Mucosa of gallbladder (tissue), 1 donor: ENCODE measurements at regions not wholly inside any gene's neighbourhood (a gene's known extent, or its start where the extent isn't known, plus 50 kb on each side); places are given as distances from the start of the nearest gene placed in this dataset.
"Not testable (repeated sequence)": the region's sequence is repeated elsewhere in the genome, so short reads cannot be mapped to it uniquely, and the experiment has no call there.

Experiments used
- DNase-seq: peaks from one replicate; pipeline ENCODE4 v3.0.0-alpha.2; 2020; ENCODE audit warnings: low spot score
- donor health status: DM: no; HTN: no; CAD: no.

GRCh38 chr2:53208815-53209214 is 558.8 kb upstream of the CHAC2 start:
- no peak for DNase-seq

GRCh38 chr2:53206226-53206625 is 561.4 kb upstream of the CHAC2 start:
- not testable (repeated sequence) for DNase-seq

GRCh38 chr2:53202063-53202462 is 565.5 kb upstream of the CHAC2 start:
- DNase-seq: no peak

- DNase-seq: no peak
Observed at GRCh38 chr2:53200072-53200471, 567.5 kb upstream of the CHAC2 start.

- DNase-seq: no peak
Observed at GRCh38 chr2:53188851-53189510, 578.6 kb upstream of the CHAC2 start.

GRCh38 chr2:53183581-53183980 is 584.0 kb upstream of the CHAC2 start:
- no peak for DNase-seq

GRCh38 chr2:53182601-53183000 is 585.0 kb upstream of the CHAC2 start:
- no peak for DNase-seq

- no peak for DNase-seq
Observed at GRCh38 chr2:53181759-53182158, 585.8 kb upstream of the CHAC2 start.

- no peak for DNase-seq
Observed at GRCh38 chr2:53177327-53177726, 590.3 kb upstream of the CHAC2 start.

GRCh38 chr2:53174539-53174938 is 593.1 kb upstream of the CHAC2 start:
- no peak for DNase-seq

- no peak for DNase-seq
Observed at GRCh38 chr2:53173698-53174455, 593.7 kb upstream of the CHAC2 start.

GRCh38 chr2:53173091-53173490 is 594.5 kb upstream of the CHAC2 start:
- no peak for DNase-seq

GRCh38 chr2:53170466-53170865 is 597.1 kb upstream of the CHAC2 start:
- DNase-seq: no peak

- no peak for DNase-seq
Observed at GRCh38 chr2:53167227-53167626, 600.4 kb upstream of the CHAC2 start.

GRCh38 chr2:53150146-53150545 is 617.5 kb upstream of the CHAC2 start:
- DNase-seq: no peak

- no peak for DNase-seq
Observed at GRCh38 chr2:53148221-53148620, 619.4 kb upstream of the CHAC2 start.

GRCh38 chr2:53131416-53131815 is 636.2 kb upstream of the CHAC2 start:
- DNase-seq: no peak

GRCh38 chr2:53130441-53130943 is 637.1 kb upstream of the CHAC2 start:
- DNase-seq: no peak

- no peak for DNase-seq
Observed at GRCh38 chr2:53129851-53130250, 637.8 kb upstream of the CHAC2 start.

GRCh38 chr2:53127061-53127650 is 640.4 kb upstream of the CHAC2 start:
- DNase-seq: no peak

- no peak for DNase-seq
Observed at GRCh38 chr2:53114991-53115390, 652.6 kb upstream of the CHAC2 start.

- DNase-seq: no peak
Observed at GRCh38 chr2:53114582-53114981, 653.0 kb upstream of the CHAC2 start.

- DNase-seq: not testable (repeated sequence)
Observed at GRCh38 chr2:53112408-53112807, 655.2 kb upstream of the CHAC2 start.
